AG04450 (cell line): ENCODE measurements at regions not wholly inside any gene's neighbourhood (a gene's known extent, or its start where the extent isn't known, plus 50 kb on each side); places are given as distances from the start of the nearest gene placed in this dataset.

Experiments used
- CTCF ChIA-PET: fragments of 300-600, 350-600 bp; formaldehyde crosslinking; extraction: SDS; loops from one replicate; lab custom pipeline; 2022; ENCODE audit warnings: antibody characterized with exemption, inconsistent platforms; lab: Charles Lee
- POLR2A ChIA-PET: fragments of 350-600 bp; formaldehyde crosslinking; extraction: SDS; loops from one replicate; lab custom pipeline; 2021; ENCODE audit warnings: antibody characterized with exemption, inconsistent platforms; lab: Yijun Ruan, JAX
- DNase-seq: peaks from one replicate; pipeline ENCODE4 v3.0.0-alpha.2; 2011; ENCODE audit warnings: low read depth, low spot score
- H3K27ac ChIP-seq: one replicate; pipeline ENCODE4 v1.5.1; 2012; ENCODE audit warnings: low read depth, low read length, control low read depth
- H3K27me3 ChIP-seq: one replicate; pipeline ENCODE4 v1.6.0; 2012; ENCODE audit warnings: low read length; ENCODE audit not compliant: control insufficient read depth, insufficient read depth
- H3K4me3 ChIP-seq: 2 replicates; pipeline ENCODE4 v1.5.1; 2011; ENCODE audit warnings: mild to moderate bottlenecking, low read depth, low read length, control low read depth
- H3K9me3 ChIP-seq: 2 replicates; pipeline ENCODE4 v1.5.1; 2012; ENCODE audit warnings: low read length; ENCODE audit not compliant: control insufficient read depth, insufficient read depth
- CTCF ChIP-seq: IDR thresholded peaks from 2 replicates; pipeline ENCODE4 v1.5.1; 2011; ENCODE audit warnings: low read depth, low read length, control low read depth, inconsistent platforms

- Histone ChIP-seq H3K4me3 (no peak overlapping the region), H3K27me3 (no peaks in the 10 kb centered on the region), H3K27ac (no peak overlapping the region), H3K9me3 (no peaks in the 10 kb centered on the region)
- ChIA-PET POLR2A (no interaction called here), CTCF (no interaction called here)
- no peak for DNase-seq
- TF ChIP-seq CTCF: no peak
Observed at GRCh38 chr1:79448426-79448825, 441.9 kb upstream of the ADGRL4 start.

- no peak overlapping the region for H3K4me3 ChIP-seq
- DNase-seq: no peak
- CTCF ChIA-PET: no interaction called here
Observed at GRCh38 chr1:79441238-79441637, 434.7 kb upstream of the ADGRL4 start.

GRCh38 chr1:79437540-79437939, 431.0 kb upstream of the ADGRL4 start:
- TF ChIP-seq CTCF: no peak
- Histone ChIP-seq H3K27ac (no peak overlapping the region), H3K4me3 (no peak overlapping the region), H3K9me3 (no peaks in the 10 kb centered on the region), H3K27me3 (no peaks in the 10 kb centered on the region)
- CTCF ChIA-PET: interaction anchor here (0.7 kb wide), 1 partner anchor 784 kb away, joined by 14 read pairs; no protein-coding TSS in a partner anchor
- POLR2A ChIA-PET: no interaction called here
- no peak for DNase-seq

More at GRCh38 chr1:79441238-79441637, 434.7 kb upstream of the ADGRL4 start:
- POLR2A ChIA-PET: interaction anchor here (0.7 kb wide), 1 partner anchor 154 kb away, joined by 3 read pairs; no protein-coding TSS in a partner anchor
- Histone ChIP-seq H3K27ac (no peak overlapping the region), H3K27me3 (no peaks in the 10 kb centered on the region), H3K9me3 (no peaks in the 10 kb centered on the region)
- no peak for TF ChIP-seq CTCF

GRCh38 chr1:79431340-79431739, 424.8 kb upstream of the ADGRL4 start:
- ChIA-PET POLR2A (no interaction called here), CTCF (no interaction called here)
- H3K9me3 ChIP-seq: no peaks in the 10 kb centered on the region
- no peak for DNase-seq
- no peak overlapping the region for H3K4me3 ChIP-seq
- no peak overlapping the region for H3K27ac ChIP-seq
- TF ChIP-seq CTCF: no peak
- H3K27me3 ChIP-seq: no peaks in the 10 kb centered on the region

GRCh38 chr1:79430437-79430836, 423.9 kb upstream of the ADGRL4 start:
- H3K27me3 ChIP-seq: no peaks in the 10 kb centered on the region
- no peak for DNase-seq
- H3K9me3 ChIP-seq: no peaks in the 10 kb centered on the region
- no peak for TF ChIP-seq CTCF
- no peak overlapping the region for H3K4me3 ChIP-seq
- CTCF ChIA-PET: no interaction called here
- H3K27ac ChIP-seq: no peak overlapping the region
- POLR2A ChIA-PET: no interaction called here
